ENCODE measurements at regions not wholly inside any gene's neighbourhood (a gene's known extent, or its start where the extent isn't known, plus 50 kb on each side); places are given as distances from the start of the nearest gene placed in this dataset.
A peak's percentile ranks its signal among the peaks of the same experiment; 100 is the strongest.

- H3K27ac ChIP-seq (ENCODE audit: low read depth, low read length, poor library complexity, severe bottlenecking): no peak overlapping the region
- no peak overlapping the region for H3K4me2 ChIP-seq (ENCODE audit: low read length)
- H3K4me3 ChIP-seq (ENCODE audit: low read depth, low read length, poor library complexity, severe bottlenecking): no peak overlapping the region
- H3K9me2 ChIP-seq (ENCODE audit: insufficient read depth, low read length): no peaks in the 10 kb centered on the region
- H2AFZ ChIP-seq (ENCODE audit: low read length): no peak overlapping the region
- peaks cover 4% of the 10 kb centered on the region; the same call in 1 of the 2 replicates for H3K9me3 ChIP-seq (ENCODE audit: low read length)
- no peak for DNase-seq (ENCODE audit: low spot score)
- no TSS peak for BruUV-seq (replicated peaks)
- CTCF ChIA-PET (ENCODE audit: unreplicated experiment): no interaction called here
- H3K4me1 ChIP-seq (ENCODE audit: insufficient read depth, low read length, poor library complexity, severe bottlenecking): no peaks in the 10 kb centered on the region
- no peaks in the 10 kb centered on the region for H3K79me2 ChIP-seq (ENCODE audit: insufficient read depth, low read depth, low read length)
- intact Hi-C loops (cut with micrococcal nuclease; ENCODE audit: unreplicated experiment): no loop called here
- no peaks in the 10 kb centered on the region for H3K36me3 ChIP-seq (ENCODE audit: insufficient read depth, low read length)
- H4K20me1 ChIP-seq (ENCODE audit: insufficient read depth, low read length): no peaks in the 10 kb centered on the region
- POLR2A ChIA-PET: interaction anchor here (0.7 kb wide), 1 partner anchor 331 kb away, joined by 3 read pairs; no protein-coding TSS in a partner anchor
- TF ChIP-seq EZH2phosphoT487 (IDR thresholded peaks at IDR 0.05; ENCODE audit: borderline replicate concordance, low read depth, low read length) (no peak), CTCF (conservative IDR thresholded peaks at IDR 0.05; ENCODE audit: low read length) (no peak)
Observed at GRCh38 chr4:164009435-164009834, 514.9 kb downstream of the TMA16 start.

- Histone ChIP-seq H3K4me2 (ENCODE audit: low read length) (no peak overlapping the region), H3K79me2 (ENCODE audit: insufficient read depth, low read depth, low read length) (no peaks in the 10 kb centered on the region), H3K9me3 (ENCODE audit: low read length) (peaks cover 4% of the 10 kb centered on the region; the same call in 1 of the 2 replicates), H3K4me3 (ENCODE audit: low read depth, low read length, poor library complexity, severe bottlenecking) (no peak overlapping the region), H3K36me3 (ENCODE audit: insufficient read depth, low read length) (no peaks in the 10 kb centered on the region), H4K20me1 (ENCODE audit: insufficient read depth, low read length) (no peaks in the 10 kb centered on the region), H2AFZ (ENCODE audit: low read length) (no peak overlapping the region), H3K4me1 (ENCODE audit: insufficient read depth, low read length, poor library complexity, severe bottlenecking) (no peaks in the 10 kb centered on the region), H3K27ac (ENCODE audit: low read depth, low read length, poor library complexity, severe bottlenecking) (no peak overlapping the region), H3K9me2 (ENCODE audit: insufficient read depth, low read length) (no peaks in the 10 kb centered on the region)
- POLR2A ChIA-PET: interaction anchor here (0.7 to 1.4 kb wide), 2 partner anchors 20 to 1645 kb away, joined by 3 read pairs; no protein-coding TSS in a partner anchor
- no peak for DNase-seq (ENCODE audit: low spot score)
- intact Hi-C loops (cut with micrococcal nuclease; ENCODE audit: unreplicated experiment): loop anchor here (5.0 kb wide), 1 partner anchor 454 kb away; no protein-coding TSS in a partner anchor
- CTCF ChIA-PET (ENCODE audit: unreplicated experiment): no interaction called here
- TF ChIP-seq EZH2phosphoT487 (IDR thresholded peaks at IDR 0.05; ENCODE audit: borderline replicate concordance, low read depth, low read length) (no peak), CTCF (conservative IDR thresholded peaks at IDR 0.05; ENCODE audit: low read length) (no peak)
- BruUV-seq (replicated peaks): no TSS peak
Observed at GRCh38 chr4:164011791-164012190, 517.3 kb downstream of the TMA16 start.

- intact Hi-C loops (cut with micrococcal nuclease; ENCODE audit: unreplicated experiment): loop anchor here (5.0 kb wide), 1 partner anchor 455 kb away; no protein-coding TSS in a partner anchor
- Histone ChIP-seq H2AFZ (ENCODE audit: low read length) (no peak overlapping the region), H3K27ac (ENCODE audit: low read depth, low read length, poor library complexity, severe bottlenecking) (no peak overlapping the region), H3K4me3 (ENCODE audit: low read depth, low read length, poor library complexity, severe bottlenecking) (no peak overlapping the region), H3K79me2 (ENCODE audit: insufficient read depth, low read depth, low read length) (no peaks in the 10 kb centered on the region), H3K36me3 (ENCODE audit: insufficient read depth, low read length) (no peaks in the 10 kb centered on the region), H3K9me2 (ENCODE audit: insufficient read depth, low read length) (no peaks in the 10 kb centered on the region), H3K4me1 (ENCODE audit: insufficient read depth, low read length, poor library complexity, severe bottlenecking) (no peaks in the 10 kb centered on the region), H3K4me2 (ENCODE audit: low read length) (no peak overlapping the region), H4K20me1 (ENCODE audit: insufficient read depth, low read length) (no peaks in the 10 kb centered on the region), H3K9me3 (ENCODE audit: low read length) (peaks cover 4% of the 10 kb centered on the region; the same call in 1 of the 2 replicates)
- no TSS peak for BruUV-seq (replicated peaks)
- DNase-seq (ENCODE audit: low spot score): peak; percentile 10
- TF ChIP-seq CTCF (conservative IDR thresholded peaks at IDR 0.05; ENCODE audit: low read length) (peak; percentile 64), EZH2phosphoT487 (IDR thresholded peaks at IDR 0.05; ENCODE audit: borderline replicate concordance, low read depth, low read length) (no peak)
- ChIA-PET POLR2A (interaction anchor here (0.9 kb wide), 1 partner anchor 15 kb away, joined by 4 read pairs; no protein-coding TSS in a partner anchor), CTCF (ENCODE audit: unreplicated experiment) (no interaction called here)
Observed at GRCh38 chr4:164012396-164013027, 518.0 kb downstream of the TMA16 start.

Measured in OCI-LY7 (cell line).